Peyer's patch (tissue), 4 donors: ENCODE measurements at regions not wholly inside any gene's neighbourhood (a gene's known extent, or its start where the extent isn't known, plus 50 kb on each side); places are given as distances from the start of the nearest gene placed in this dataset.

Experiments used
- POLR2A ChIP-seq, 2 donors: fragments of 450-650 bp; IDR thresholded peaks; one replicate each; pipeline ENCODE4 v1.5.1; 2017; ENCODE audit warnings: antibody characterized with exemption in 2 of 2, mild to moderate bottlenecking in 2 of 2, moderate library complexity in 2 of 2
- TF ChIP-seq, protein P1 (sequence below), 6 experiments: fragments of 450-650 bp in 4 of 6; fragments of 200-600 bp in 2 of 6; sonication (generic) in 1 of 6; IDR thresholded peaks; one replicate each; pipeline ENCODE4 v1.5.1; 2017 to 2019; ENCODE audit warnings: antibody characterized with exemption in 6 of 6, mild to moderate bottlenecking in 3 of 6, moderate library complexity in 1 of 6

DNA sequence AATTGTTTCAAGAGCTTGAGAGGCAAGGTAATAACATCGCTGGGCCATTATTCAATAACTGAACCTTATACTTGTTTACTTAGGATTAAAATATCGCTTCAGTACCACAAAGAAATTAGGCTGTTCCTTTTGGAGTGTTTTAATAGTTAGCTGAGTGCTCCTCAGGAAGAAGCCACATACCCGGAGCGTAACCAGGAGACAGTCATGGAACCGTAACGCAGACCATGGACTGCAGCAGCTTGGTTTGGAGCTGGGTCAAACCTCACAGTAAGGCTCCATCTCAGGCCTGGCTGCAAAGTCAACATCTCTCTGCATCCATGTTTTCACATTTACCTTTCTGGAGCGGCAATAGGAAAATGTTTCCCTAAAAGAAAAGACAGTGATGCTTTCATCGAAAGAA is 599.0 kb downstream of the TNS3 start:
- TF ChIP-seq POLR2A (IDR thresholded peaks at IDR 0.05): no peak
- TF ChIP-seq, protein P1, sequence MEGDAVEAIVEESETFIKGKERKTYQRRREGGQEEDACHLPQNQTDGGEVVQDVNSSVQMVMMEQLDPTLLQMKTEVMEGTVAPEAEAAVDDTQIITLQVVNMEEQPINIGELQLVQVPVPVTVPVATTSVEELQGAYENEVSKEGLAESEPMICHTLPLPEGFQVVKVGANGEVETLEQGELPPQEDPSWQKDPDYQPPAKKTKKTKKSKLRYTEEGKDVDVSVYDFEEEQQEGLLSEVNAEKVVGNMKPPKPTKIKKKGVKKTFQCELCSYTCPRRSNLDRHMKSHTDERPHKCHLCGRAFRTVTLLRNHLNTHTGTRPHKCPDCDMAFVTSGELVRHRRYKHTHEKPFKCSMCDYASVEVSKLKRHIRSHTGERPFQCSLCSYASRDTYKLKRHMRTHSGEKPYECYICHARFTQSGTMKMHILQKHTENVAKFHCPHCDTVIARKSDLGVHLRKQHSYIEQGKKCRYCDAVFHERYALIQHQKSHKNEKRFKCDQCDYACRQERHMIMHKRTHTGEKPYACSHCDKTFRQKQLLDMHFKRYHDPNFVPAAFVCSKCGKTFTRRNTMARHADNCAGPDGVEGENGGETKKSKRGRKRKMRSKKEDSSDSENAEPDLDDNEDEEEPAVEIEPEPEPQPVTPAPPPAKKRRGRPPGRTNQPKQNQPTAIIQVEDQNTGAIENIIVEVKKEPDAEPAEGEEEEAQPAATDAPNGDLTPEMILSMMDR (IDR thresholded peaks at IDR 0.05): no peak
